SIG-M5 (cell line): ENCODE measurements at regions not wholly inside any gene's neighbourhood (a gene's known extent, or its start where the extent isn't known, plus 50 kb on each side); places are given as distances from the start of the nearest gene placed in this dataset.

ENCODE experiments used
- DNase-seq: peaks from one replicate; lab custom pipeline; 2025; lab: John Stamatoyannopoulos, UW

GRCh38 chr20:48203252-48203651 is 418.0 kb upstream of the SULF2 start:
- DNase-seq = no peak

- DNase-seq = no peak
These were observed 417.2 kb upstream of the SULF2 start for GRCh38 chr20:48202334-48203113.

- DNase-seq = no peak
These were observed 416.6 kb upstream of the SULF2 start for GRCh38 chr20:48201885-48202284.

- DNase-seq = no peak
These were observed 415.9 kb upstream of the SULF2 start for GRCh38 chr20:48201188-48201587.

- DNase-seq = no peak
These were observed 413.7 kb upstream of the SULF2 start for GRCh38 chr20:48198929-48199451.

GRCh38 chr20:48197066-48197465 is 411.8 kb upstream of the SULF2 start:
- no peak for DNase-seq

- no peak for DNase-seq
These were observed 411.2 kb upstream of the SULF2 start for GRCh38 chr20:48196486-48196885.

GRCh38 chr20:48196001-48196400 is 410.7 kb upstream of the SULF2 start:
- no peak for DNase-seq

GRCh38 chr20:48195121-48195870 is 410.0 kb upstream of the SULF2 start:
- no peak for DNase-seq

GRCh38 chr20:48194583-48194982 is 409.3 kb upstream of the SULF2 start:
- no peak for DNase-seq

- no peak for DNase-seq
These were observed 408.5 kb upstream of the SULF2 start for GRCh38 chr20:48193627-48194425.

- DNase-seq = no peak
These were observed 406.8 kb upstream of the SULF2 start for GRCh38 chr20:48192109-48192508.

- no peak for DNase-seq
These were observed 405.9 kb upstream of the SULF2 start for GRCh38 chr20:48191200-48191599.

GRCh38 chr20:48190757-48191156 is 405.5 kb upstream of the SULF2 start:
- DNase-seq = no peak

- DNase-seq = no peak
These were observed 403.9 kb upstream of the SULF2 start for GRCh38 chr20:48189181-48189580.

- no peak for DNase-seq
These were observed 402.6 kb upstream of the SULF2 start for GRCh38 chr20:48187851-48188250.

- no peak for DNase-seq
These were observed 401.6 kb upstream of the SULF2 start for GRCh38 chr20:48186915-48187314.

- DNase-seq = no peak
These were observed 401.2 kb upstream of the SULF2 start for GRCh38 chr20:48186447-48186846.

GRCh38 chr20:48184229-48184628 is 398.9 kb upstream of the SULF2 start:
- no peak for DNase-seq

GRCh38 chr20:48181261-48181935 is 396.1 kb upstream of the SULF2 start:
- DNase-seq = no peak

- DNase-seq = no peak
These were observed 395.3 kb upstream of the SULF2 start for GRCh38 chr20:48180618-48181017.

- no peak for DNase-seq
These were observed 394.7 kb upstream of the SULF2 start for GRCh38 chr20:48180024-48180423.
